NCI-H1105 treated with DMSO at 0.1 percent for 48 hours (cell line): ENCODE measurements at regions not wholly inside any gene's neighbourhood (a gene's known extent, or its start where the extent isn't known, plus 50 kb on each side); places are given as distances from the start of the nearest gene placed in this dataset.

Source experiments
- DNase-seq: peaks from one replicate; lab custom pipeline; 2025; lab: John Stamatoyannopoulos, UW

DNA sequence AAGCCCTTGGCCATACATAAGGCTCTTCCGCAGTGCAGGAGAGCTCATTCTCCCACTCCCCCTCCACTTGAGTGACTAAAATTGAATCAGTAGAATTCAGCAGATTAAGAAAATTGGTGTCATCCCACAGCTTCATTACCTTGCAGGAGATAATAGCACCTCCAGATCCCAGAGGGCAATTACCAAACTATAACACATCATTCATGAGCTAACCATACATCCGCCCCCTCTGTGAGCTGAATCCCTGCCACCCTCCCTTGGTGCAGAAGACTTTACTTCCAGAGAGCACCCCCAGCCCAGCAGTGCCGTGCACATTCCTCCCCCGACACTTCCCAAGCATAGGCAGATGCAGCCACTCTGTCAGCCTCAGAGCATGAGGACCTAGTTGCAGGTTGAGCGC, 496.5 kb upstream of the B3GAT1 start:
- DNase-seq: no peak

GRCh38 chr11:134907636-134908035, 495.6 kb upstream of the B3GAT1 start:
- no peak for DNase-seq

- peak; percentile 57 for DNase-seq
Observed at GRCh38 chr11:134906356-134906955, 494.4 kb upstream of the B3GAT1 start.

DNA sequence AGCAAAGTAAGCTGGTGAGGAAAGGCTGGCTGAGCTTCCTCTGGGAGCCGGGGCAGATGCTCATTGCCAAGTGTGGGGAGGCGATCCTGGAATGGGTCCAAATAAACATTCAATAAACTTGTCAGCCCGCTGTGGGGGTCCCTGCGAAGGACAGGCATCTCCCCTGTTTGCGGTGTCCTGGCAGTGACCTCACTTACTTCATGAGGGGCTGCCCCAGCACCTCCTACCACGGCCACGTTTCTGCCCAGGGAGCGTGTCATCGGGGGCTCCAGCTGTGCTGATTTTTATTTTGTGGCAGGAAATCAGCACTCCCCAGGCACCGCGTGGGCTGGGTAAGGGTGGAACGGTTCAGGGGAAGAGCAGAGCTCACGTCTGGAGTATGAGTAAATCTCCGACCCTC, 493.9 kb upstream of the B3GAT1 start:
- DNase-seq: peak; percentile 66

- DNase-seq: peak; percentile 66
Observed at GRCh38 chr11:134905517-134905916, 493.5 kb upstream of the B3GAT1 start.

- DNase-seq: no peak
Observed at GRCh38 chr11:134904103-134904790, 492.2 kb upstream of the B3GAT1 start.

DNA sequence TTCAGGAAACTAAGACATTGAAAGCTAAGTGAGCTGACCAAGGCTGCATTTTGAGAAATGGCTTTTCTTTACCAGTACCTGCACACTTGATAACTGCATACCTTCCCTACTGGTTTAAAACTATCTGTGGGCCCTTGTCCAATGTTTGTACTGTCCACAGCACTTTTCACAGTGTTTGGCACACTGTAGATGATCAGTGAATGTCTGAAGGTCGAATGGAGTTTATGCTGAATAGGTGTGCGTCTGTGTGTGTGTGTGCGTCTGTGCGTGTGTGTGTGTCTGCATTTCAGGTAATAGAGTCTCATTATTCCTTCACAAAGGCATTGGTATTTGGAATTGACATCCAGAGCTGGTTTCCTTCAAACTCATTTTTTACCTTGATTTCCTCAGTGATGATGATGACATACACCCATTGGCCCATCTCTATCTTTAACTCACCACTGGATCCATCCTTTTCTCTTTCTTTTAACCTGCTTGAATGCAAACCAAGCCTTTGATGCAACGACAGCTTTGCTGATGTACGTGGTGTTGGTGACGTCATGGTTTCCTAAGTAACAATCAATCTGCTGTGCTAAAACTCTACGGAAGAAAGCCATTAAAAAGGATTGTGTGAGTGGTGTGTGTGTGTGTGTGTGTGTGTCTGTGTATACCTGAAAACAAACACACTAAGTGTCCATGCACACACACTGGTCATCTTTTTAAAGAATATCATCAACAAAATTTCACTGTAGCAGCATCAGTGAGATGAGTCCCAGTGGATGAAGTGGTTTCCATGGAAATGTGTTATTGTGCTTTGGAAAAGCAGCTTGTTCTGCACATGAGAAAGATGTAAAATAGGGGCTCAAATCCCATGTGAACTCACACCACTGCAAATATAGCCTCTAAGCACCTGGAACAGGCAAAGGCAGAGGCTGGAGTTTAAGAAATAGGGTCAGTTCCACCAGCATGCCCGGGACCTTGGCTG, 490.2 kb upstream of the B3GAT1 start:
- DNase-seq: no peak

- no peak for DNase-seq
Observed at GRCh38 chr11:134901542-134901941, 489.5 kb upstream of the B3GAT1 start.

DNA sequence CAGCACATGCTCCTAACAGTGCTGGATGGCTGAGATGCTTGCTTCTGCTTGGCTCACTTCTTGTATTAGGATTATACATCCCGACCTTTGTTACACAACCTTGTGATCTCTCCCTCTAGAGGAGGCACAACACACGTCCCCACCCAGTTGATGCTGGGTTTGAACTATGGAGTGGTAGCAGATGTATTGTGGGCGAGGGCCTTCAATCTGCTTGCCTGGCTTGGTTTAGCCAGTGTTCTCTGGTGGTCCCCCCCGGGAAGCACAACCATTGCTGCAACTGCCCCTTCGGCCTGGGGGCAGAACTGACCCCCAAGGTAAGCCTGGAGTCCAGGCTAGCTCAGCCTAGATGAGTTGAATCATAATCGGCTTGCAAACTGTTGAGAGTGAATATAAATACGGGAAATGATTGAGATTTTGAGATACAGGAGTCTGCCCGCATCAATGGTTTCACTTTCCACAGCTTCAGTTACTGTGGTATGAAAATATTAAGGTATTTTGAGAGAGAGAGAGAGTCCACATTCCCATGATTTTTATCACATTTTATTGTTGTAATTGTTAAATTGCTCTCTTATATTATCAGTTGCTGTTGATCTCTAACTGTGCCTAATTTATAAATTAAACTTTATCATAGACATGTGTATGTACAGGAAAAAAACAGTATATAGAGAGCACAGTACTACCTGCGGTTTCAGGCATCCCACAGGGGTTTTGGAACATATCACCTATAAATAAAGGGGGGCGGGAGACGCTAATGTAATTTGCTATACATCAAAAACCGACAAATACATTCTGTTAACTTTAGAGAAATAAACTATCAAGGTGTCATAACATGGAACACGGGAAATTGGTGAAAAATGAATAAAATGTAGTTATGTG, 482.0 kb upstream of the B3GAT1 start:
- DNase-seq: no peak

DNA sequence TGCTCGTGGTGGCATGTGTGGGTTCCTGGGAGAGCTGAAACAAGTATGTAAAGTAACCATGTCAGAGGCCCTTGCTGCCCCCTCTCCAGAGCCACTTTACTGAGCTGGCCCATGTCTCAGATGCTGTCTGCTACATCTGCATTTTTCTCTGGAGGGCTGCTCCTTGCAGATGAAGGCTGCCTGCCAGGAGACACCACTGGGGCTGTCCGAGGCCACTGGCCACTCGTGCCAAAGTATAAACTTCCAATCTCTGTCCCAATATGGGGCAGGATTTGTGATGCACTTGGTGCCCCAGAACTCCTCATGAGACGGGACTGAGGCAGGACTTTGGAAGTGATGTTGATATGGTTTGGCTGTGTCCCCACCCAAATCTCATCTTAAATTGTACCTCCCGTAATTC, 478.4 kb upstream of the B3GAT1 start:
- no peak for DNase-seq

DNA sequence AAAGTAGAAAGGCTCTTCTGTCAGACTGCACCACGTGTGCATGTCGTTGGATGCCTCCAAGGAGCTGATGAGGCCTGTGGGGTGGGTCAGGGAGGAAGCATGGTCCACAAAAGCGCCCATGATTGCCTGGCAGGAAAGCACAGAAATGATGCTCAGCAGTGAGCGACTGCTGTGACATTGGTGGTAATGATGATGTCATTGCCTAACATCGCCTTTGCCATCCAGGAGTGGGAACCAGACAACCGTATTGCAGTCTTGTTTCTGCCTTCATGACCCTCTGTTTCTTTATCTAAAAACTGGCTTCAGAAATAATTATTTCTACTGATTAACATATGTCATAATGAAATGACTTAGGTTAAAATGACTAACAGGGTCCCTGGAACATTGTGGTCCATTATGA, 477.8 kb upstream of the B3GAT1 start:
- no peak for DNase-seq

DNA sequence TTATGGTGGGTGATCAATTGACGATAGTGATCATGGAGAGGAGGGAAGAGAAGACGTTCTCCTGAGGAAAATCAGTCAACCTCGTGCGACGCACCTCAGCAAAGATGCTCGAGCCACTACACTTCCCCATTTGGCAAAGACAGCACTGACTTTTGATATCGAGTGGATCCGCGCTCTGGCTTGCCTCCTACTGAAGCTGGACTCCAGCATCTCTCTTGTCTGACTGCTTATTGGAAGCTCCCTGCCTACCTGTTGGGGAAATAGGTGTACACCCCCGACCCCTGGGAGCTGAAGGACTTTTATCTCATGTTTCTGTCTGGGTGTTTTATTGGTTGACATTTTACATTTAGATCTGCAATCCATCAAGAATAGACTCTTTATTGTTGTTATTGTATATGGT, 476.8 kb upstream of the B3GAT1 start:
- DNase-seq: no peak

- DNase-seq: no peak
Observed at GRCh38 chr11:134887896-134888295, 475.9 kb upstream of the B3GAT1 start.

DNA sequence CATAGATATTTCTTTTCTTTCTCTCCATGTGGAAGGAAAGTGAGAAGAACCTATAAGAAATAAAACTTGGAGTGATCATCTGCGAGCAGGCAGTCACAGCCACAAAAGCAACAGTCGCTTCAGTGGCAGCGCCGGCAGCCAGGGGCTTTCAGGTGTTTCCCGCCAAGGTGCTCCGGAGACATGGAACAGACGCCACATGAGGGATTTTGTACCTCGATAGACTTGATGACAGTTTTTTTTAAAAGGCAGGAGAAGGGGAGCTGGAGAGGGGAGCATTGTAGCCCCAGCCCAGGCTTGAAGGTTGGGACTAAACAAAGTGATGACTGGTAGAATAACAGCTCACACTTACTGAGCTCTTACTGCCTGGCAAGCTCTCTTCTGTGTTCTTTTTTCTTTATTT, 471.4 kb upstream of the B3GAT1 start:
- DNase-seq: no peak

DNA sequence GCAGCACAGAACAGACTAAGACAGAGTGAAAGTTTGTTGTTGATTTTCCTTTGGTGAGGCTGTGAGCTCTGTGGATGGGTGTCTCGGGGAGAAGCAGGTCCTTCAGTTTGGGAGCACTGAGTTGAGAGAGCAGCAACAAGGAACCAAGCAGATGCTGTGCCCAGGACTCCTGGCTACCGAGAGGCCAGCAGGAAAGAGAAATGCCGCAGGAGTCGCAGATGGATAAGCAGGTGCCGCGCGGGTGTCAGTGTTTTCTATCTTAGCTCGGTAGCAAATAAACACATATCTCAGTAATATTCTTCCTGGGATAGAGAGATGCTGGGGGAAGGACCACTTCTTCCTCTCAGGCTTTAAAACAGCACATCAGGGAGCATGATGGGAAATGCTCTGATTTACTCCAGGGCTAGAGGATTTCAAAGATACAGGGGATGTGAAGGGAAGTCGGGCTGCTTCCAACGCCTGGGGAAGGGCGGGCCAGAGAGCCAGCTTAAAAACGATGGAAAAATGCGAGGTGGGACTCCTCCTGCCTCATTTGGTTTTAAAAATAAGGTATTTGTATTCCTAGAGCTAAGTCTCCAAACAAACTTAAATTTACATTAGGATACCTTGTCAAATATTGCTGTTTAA, 470.7 kb upstream of the B3GAT1 start:
- DNase-seq: no peak

- no peak for DNase-seq
Observed at GRCh38 chr11:134882141-134882540, 470.1 kb upstream of the B3GAT1 start.

- DNase-seq: no peak
Observed at GRCh38 chr11:134880788-134881187, 468.7 kb upstream of the B3GAT1 start.

GRCh38 chr11:134879931-134880330, 467.9 kb upstream of the B3GAT1 start:
- no peak for DNase-seq

- no peak for DNase-seq
Observed at GRCh38 chr11:134879341-134879740, 467.3 kb upstream of the B3GAT1 start.

- DNase-seq: no peak
Observed at GRCh38 chr11:134878785-134879184, 466.7 kb upstream of the B3GAT1 start.

DNA sequence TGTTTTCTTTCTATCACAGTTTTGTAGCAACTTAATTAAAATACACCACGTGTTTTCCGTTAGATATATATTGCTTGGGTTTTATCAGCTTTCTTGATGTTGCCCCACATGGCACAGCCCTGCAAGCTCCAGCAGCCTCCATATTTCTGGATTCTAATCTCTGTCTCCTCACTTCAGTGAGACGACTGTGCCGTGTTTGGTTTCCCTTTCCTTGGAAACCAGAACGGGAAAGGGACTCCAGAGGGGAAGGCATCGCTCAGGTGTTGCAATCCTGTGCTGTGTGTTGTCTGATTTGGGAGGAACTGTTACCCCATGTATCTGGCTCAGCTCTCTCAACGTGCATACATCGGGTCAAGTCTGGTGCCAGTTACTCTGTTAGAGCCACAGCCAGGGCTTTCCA, 464.2 kb upstream of the B3GAT1 start:
- DNase-seq: no peak
